ENCODE measurements at regions not wholly inside any gene's neighbourhood (a gene's known extent, or its start where the extent isn't known, plus 50 kb on each side); places are given as distances from the start of the nearest gene placed in this dataset.

GRCh38 chr1:219276049-219276738 lies 102.5 kb downstream of the LYPLAL1 start:
- DNase-seq (ENCODE audit: low spot score) = no peak

- no peak for DNase-seq (ENCODE audit: low spot score)
These were observed 99.5 kb downstream of the LYPLAL1 start for GRCh38 chr1:219273088-219273686.

- DNase-seq (ENCODE audit: low spot score) = no peak
These were observed 98.3 kb downstream of the LYPLAL1 start for GRCh38 chr1:219271818-219272535.

- DNase-seq (ENCODE audit: low spot score) = no peak
These were observed 95.5 kb downstream of the LYPLAL1 start for GRCh38 chr1:219269171-219269570.

GRCh38 chr1:219266524-219266923 lies 92.8 kb downstream of the LYPLAL1 start:
- DNase-seq (ENCODE audit: low spot score) = no peak

GRCh38 chr1:219265026-219265515 lies 91.4 kb downstream of the LYPLAL1 start:
- no peak for DNase-seq (ENCODE audit: low spot score)

GRCh38 chr1:219264561-219264960 lies 90.9 kb downstream of the LYPLAL1 start:
- DNase-seq (ENCODE audit: low spot score) = no peak
